ENCODE measurements at regions not wholly inside any gene's neighbourhood (a gene's known extent, or its start where the extent isn't known, plus 50 kb on each side); places are given as distances from the start of the nearest gene placed in this dataset.

DNA sequence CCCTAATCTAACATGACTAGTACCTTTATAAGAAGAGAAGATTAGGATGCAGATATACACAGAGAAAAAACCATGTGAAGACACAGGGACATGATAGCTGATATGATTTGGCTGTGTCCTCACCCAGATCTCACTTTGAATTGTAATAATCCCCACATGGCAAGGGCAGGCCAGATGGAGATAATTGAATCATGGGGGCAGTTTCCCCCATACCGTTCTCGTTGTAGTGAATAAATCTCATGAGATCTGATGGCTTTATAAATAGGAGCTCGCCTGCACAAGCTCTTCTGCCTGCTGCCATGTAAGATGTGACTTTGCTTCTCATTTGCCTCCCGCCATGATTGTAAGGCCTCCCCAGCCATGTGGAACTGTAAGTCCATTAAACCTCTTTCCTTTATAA, 364.3 kb downstream of the FBXW7 start:
- no peak overlapping the region for H3K4me3 ChIP-seq
- no peaks in the 10 kb centered on the region for H3K36me3 Mint-ChIP-seq
- no peaks in the 10 kb centered on the region for H3K36me3 ChIP-seq
- no peak overlapping the region for H3K27ac ChIP-seq
- no peak overlapping the region for H3K4me3 Mint-ChIP-seq
- no peak overlapping the region for H3K4me2 ChIP-seq
- H4K20me1 ChIP-seq (ENCODE audit: low read depth): no peaks in the 10 kb centered on the region
- H3K27me3 Mint-ChIP-seq (ENCODE audit: insufficient read depth, low read depth): peaks cover 3% of the 10 kb centered on the region
- no peaks in the 10 kb centered on the region for H3K27me3 ChIP-seq
- H3K9me3 Mint-ChIP-seq: no peaks in the 10 kb centered on the region
- peaks cover 2% of the 10 kb centered on the region for H3K4me1 Mint-ChIP-seq
- no peak overlapping the region for H3K27ac Mint-ChIP-seq
- H3F3A ChIP-seq (ENCODE audit: low read depth): no peaks in the 10 kb centered on the region
- no peaks in the 10 kb centered on the region for H3K79me2 ChIP-seq (ENCODE audit: low read depth)
- no peak for DNase-seq (ENCODE audit: low spot score)
- H3K4me1 ChIP-seq: no peaks in the 10 kb centered on the region
- H3K9me3 ChIP-seq (ENCODE audit: low read depth): no peaks in the 10 kb centered on the region
- H2AFZ ChIP-seq (replicated peaks): no peak overlapping the region
- no peak overlapping the region for H3K9ac ChIP-seq
- TF ChIP-seq EZH2phosphoT487 (IDR thresholded peaks at IDR 0.05): no peak
- TF ChIP-seq, protein P1, sequence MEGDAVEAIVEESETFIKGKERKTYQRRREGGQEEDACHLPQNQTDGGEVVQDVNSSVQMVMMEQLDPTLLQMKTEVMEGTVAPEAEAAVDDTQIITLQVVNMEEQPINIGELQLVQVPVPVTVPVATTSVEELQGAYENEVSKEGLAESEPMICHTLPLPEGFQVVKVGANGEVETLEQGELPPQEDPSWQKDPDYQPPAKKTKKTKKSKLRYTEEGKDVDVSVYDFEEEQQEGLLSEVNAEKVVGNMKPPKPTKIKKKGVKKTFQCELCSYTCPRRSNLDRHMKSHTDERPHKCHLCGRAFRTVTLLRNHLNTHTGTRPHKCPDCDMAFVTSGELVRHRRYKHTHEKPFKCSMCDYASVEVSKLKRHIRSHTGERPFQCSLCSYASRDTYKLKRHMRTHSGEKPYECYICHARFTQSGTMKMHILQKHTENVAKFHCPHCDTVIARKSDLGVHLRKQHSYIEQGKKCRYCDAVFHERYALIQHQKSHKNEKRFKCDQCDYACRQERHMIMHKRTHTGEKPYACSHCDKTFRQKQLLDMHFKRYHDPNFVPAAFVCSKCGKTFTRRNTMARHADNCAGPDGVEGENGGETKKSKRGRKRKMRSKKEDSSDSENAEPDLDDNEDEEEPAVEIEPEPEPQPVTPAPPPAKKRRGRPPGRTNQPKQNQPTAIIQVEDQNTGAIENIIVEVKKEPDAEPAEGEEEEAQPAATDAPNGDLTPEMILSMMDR (IDR thresholded peaks at IDR 0.05): no peak
- TF ChIP-seq EZH2 (IDR thresholded peaks at IDR 0.05): no peak

- H3K4me3 Mint-ChIP-seq: no peak overlapping the region
- H3K27me3 Mint-ChIP-seq (ENCODE audit: insufficient read depth, low read depth): peaks cover 3% of the 10 kb centered on the region
- no peak overlapping the region for H3K4me2 ChIP-seq
- no peak for DNase-seq (ENCODE audit: low spot score)
- no peak overlapping the region for H3K27ac ChIP-seq
- TF ChIP-seq, protein P1 (IDR thresholded peaks at IDR 0.05): no peak
- TF ChIP-seq EZH2phosphoT487 (IDR thresholded peaks at IDR 0.05): no peak
- TF ChIP-seq EZH2 (IDR thresholded peaks at IDR 0.05): no peak
- H3K4me1 Mint-ChIP-seq: peaks cover 2% of the 10 kb centered on the region
- no peaks in the 10 kb centered on the region for H4K20me1 ChIP-seq (ENCODE audit: low read depth)
- no peaks in the 10 kb centered on the region for H3K9me3 Mint-ChIP-seq
- H3K79me2 ChIP-seq (ENCODE audit: low read depth): no peaks in the 10 kb centered on the region
- H2AFZ ChIP-seq (replicated peaks): no peak overlapping the region
- no peaks in the 10 kb centered on the region for H3F3A ChIP-seq (ENCODE audit: low read depth)
- H3K4me3 ChIP-seq: no peak overlapping the region
- no peaks in the 10 kb centered on the region for H3K27me3 ChIP-seq
- H3K36me3 ChIP-seq: no peaks in the 10 kb centered on the region
- no peaks in the 10 kb centered on the region for H3K36me3 Mint-ChIP-seq
- no peak overlapping the region for H3K9ac ChIP-seq
- H3K4me1 ChIP-seq: no peaks in the 10 kb centered on the region
- H3K27ac Mint-ChIP-seq: peak overlapping the region; percentile 12
- no peaks in the 10 kb centered on the region for H3K9me3 ChIP-seq (ENCODE audit: low read depth)
Measured at GRCh38 chr4:152169683-152170082, 366.2 kb downstream of the FBXW7 start.

- DNase-seq (ENCODE audit: low spot score): no peak
- peaks cover 2% of the 10 kb centered on the region for H3K4me1 Mint-ChIP-seq
- H3K4me3 ChIP-seq: no peak overlapping the region
- H3K27ac Mint-ChIP-seq: no peak overlapping the region
- H3K9ac ChIP-seq: no peak overlapping the region
- no peaks in the 10 kb centered on the region for H4K20me1 ChIP-seq (ENCODE audit: low read depth)
- no peaks in the 10 kb centered on the region for H3K9me3 ChIP-seq (ENCODE audit: low read depth)
- no peaks in the 10 kb centered on the region for H3K9me3 Mint-ChIP-seq
- H3K79me2 ChIP-seq (ENCODE audit: low read depth): no peaks in the 10 kb centered on the region
- H3K36me3 ChIP-seq: no peaks in the 10 kb centered on the region
- H3F3A ChIP-seq (ENCODE audit: low read depth): no peaks in the 10 kb centered on the region
- H3K27me3 ChIP-seq: no peaks in the 10 kb centered on the region
- TF ChIP-seq, protein P1 (IDR thresholded peaks at IDR 0.05): no peak
- TF ChIP-seq EZH2phosphoT487 (IDR thresholded peaks at IDR 0.05): no peak
- no peak for TF ChIP-seq EZH2 (IDR thresholded peaks at IDR 0.05)
- no peak overlapping the region for H3K4me2 ChIP-seq
- H3K36me3 Mint-ChIP-seq: no peaks in the 10 kb centered on the region
- no peak overlapping the region for H2AFZ ChIP-seq (replicated peaks)
- H3K27ac ChIP-seq: no peak overlapping the region
- H3K4me1 ChIP-seq: no peaks in the 10 kb centered on the region
- H3K27me3 Mint-ChIP-seq (ENCODE audit: insufficient read depth, low read depth): peaks cover 3% of the 10 kb centered on the region
- no peak overlapping the region for H3K4me3 Mint-ChIP-seq
Measured at GRCh38 chr4:152168987-152169616, 366.8 kb downstream of the FBXW7 start.
